HepG2 (cell line): ENCODE measurements at regions not wholly inside any gene's neighbourhood (a gene's known extent, or its start where the extent isn't known, plus 50 kb on each side); places are given as distances from the start of the nearest gene placed in this dataset.

Experiments used
- ATAC-seq: fragments of 200-7000 bp; cut with Tn5 transposase; 3 replicates; pipeline ENCODE4 v1.9.1; 2020; ENCODE audit warnings: mild to moderate bottlenecking, moderate library complexity
- BruUV-seq: library from RNA; stranded (reverse); fragments of 400-500 nt; replicated peaks from 2 replicates; lab custom pipeline; 2021; lab: Mats Ljungman, UMichigan
- CTCF ChIA-PET: fragments of 300-600 bp; formaldehyde crosslinking; extraction: SDS; loops from one replicate; lab custom pipeline; 2021; ENCODE audit warnings: low total read pairs, inconsistent platforms, low intra/inter-chr PET ratio; lab: Yijun Ruan, JAX
- POLR2A ChIA-PET: fragments of 350-600 bp; sonication (Branson Sonifier 250); formaldehyde crosslinking; loops from one replicate; lab custom pipeline; 2020; ENCODE audit warnings: antibody characterized with exemption, inconsistent platforms; lab: Yijun Ruan, JAX
- DNase-seq: peaks from one replicate; pipeline ENCODE4 v3.0.0-alpha.2; 2015; ENCODE audit warnings: low spot score
- FAIRE-seq: peaks from 3 replicates; lab custom pipeline; 2011; peaks lifted over from hg19 to GRCh38; lab: Jason Lieb, UNC
- H2AFZ ChIP-seq: one replicate; pipeline ENCODE4 v1.6.1; 2011; ENCODE audit warnings: low read length, inconsistent platforms
- H3K27ac ChIP-seq: fragments of 300-600 bp; 3 replicates; pipeline ENCODE4 v1.8.0; 2011; ENCODE audit warnings: mixed run types, mild to moderate bottlenecking, mixed read lengths, low read length, inconsistent platforms; ENCODE audit not compliant: insufficient read depth; ENCODE audit errors: extremely low read length
- H3K27me3 ChIP-seq, 2 experiments: fragments of 200-600 bp in 1 of 2; 2 replicates in 1 of 2; 3 replicates in 1 of 2; pipeline versions ENCODE4 v1.6.0 to v1.8.0; 2011; ENCODE audit warnings: low read length in 2 of 2, mild to moderate bottlenecking in 2 of 2, moderate library complexity in 2 of 2, inconsistent platforms in 1 of 2; ENCODE audit not compliant: insufficient read depth in 2 of 2, control insufficient read depth in 1 of 2
- H3K36me3 ChIP-seq, 2 experiments: fragments of 200-600 bp in 1 of 2; replicated peaks in 1 of 2; 2 replicates in 1 of 2; 3 replicates in 1 of 2; pipeline versions ENCODE4 v1.5.1 to v1.8.0; 2011; ENCODE audit warnings: low read length in 2 of 2, inconsistent platforms in 1 of 2; ENCODE audit not compliant: insufficient read depth in 2 of 2, control insufficient read depth in 1 of 2
- H3K4me1 ChIP-seq: 2 replicates; pipeline ENCODE4 v1.5.1; 2012; ENCODE audit warnings: low read length, inconsistent platforms; ENCODE audit not compliant: insufficient read depth
- H3K4me2 ChIP-seq: 2 replicates; pipeline ENCODE4 v1.6.0; 2011; ENCODE audit warnings: low read depth, low read length, inconsistent platforms
- H3K4me3 ChIP-seq, 3 experiments: fragments of 200-600 bp in 1 of 3; sonication (generic), shearing (Covaris generic) in 1 of 3; replicated peaks in 1 of 3; 2 replicates each; pipeline ENCODE4 v1.5.1; 2011 to 2016; ENCODE audit warnings: low read length in 3 of 3, inconsistent platforms in 2 of 3, low read depth in 2 of 3, mild to moderate bottlenecking in 2 of 3, control low read depth in 1 of 3, mixed read lengths in 1 of 3; ENCODE audit not compliant: insufficient read depth in 1 of 3
- H3K79me2 ChIP-seq: one replicate; pipeline ENCODE4 v1.6.1; 2011; ENCODE audit warnings: low read length, inconsistent platforms; ENCODE audit not compliant: insufficient read depth
- H3K9ac ChIP-seq: 2 replicates; pipeline ENCODE4 v1.6.0; 2011; ENCODE audit warnings: mild to moderate bottlenecking, low read depth, low read length, inconsistent platforms; ENCODE audit not compliant: insufficient read depth
- H3K9me3 ChIP-seq: 2 replicates; pipeline ENCODE4 v1.5.1; 2012; ENCODE audit warnings: mild to moderate bottlenecking, low read length
- H4K20me1 ChIP-seq: 2 replicates; pipeline ENCODE4 v1.6.0; 2011; ENCODE audit warnings: inconsistent platforms, mild to moderate bottlenecking, low read length, moderate library complexity; ENCODE audit not compliant: insufficient read depth
- ATAD3A ChIP-seq: sonication (generic); formaldehyde crosslinking; IDR thresholded peaks from 2 replicates; pipeline ENCODE4 v1.4.0; 2020; ENCODE audit warnings: missing genetic modification reagents
- FOXJ3 ChIP-seq: sonication (generic); formaldehyde crosslinking; IDR thresholded peaks from 2 replicates; pipeline ENCODE4 v1.4.0; 2020; ENCODE audit warnings: missing genetic modification reagents, mild to moderate bottlenecking, borderline replicate concordance
- HMG20B ChIP-seq: conservative IDR thresholded peaks from 2 replicates; pipeline ENCODE4 v1.6.1; 2016; ENCODE audit warnings: missing genetic modification reagents, missing compliant biosample characterization
- MBD4 ChIP-seq: IDR thresholded peaks from 2 replicates; pipeline ENCODE4 v1.6.1; 2012; ENCODE audit warnings: low read length, inconsistent platforms, borderline replicate concordance
- RXRA ChIP-seq: sonication (generic); formaldehyde crosslinking; IDR thresholded peaks from 2 replicates; pipeline ENCODE4 v1.5.1; 2020; ENCODE audit warnings: missing genetic modification reagents
- SOX5 ChIP-seq: IDR thresholded peaks from 2 replicates; pipeline ENCODE4 v1.6.1; 2016; ENCODE audit warnings: borderline replicate concordance
- TEAD2 ChIP-seq: sonication (generic); formaldehyde crosslinking; IDR thresholded peaks from 2 replicates; pipeline ENCODE4 v1.9.0; 2021; ENCODE audit warnings: missing genetic modification reagents
- ZNF225 ChIP-seq: sonication (generic); formaldehyde crosslinking; IDR thresholded peaks from 2 replicates; pipeline ENCODE4 v1.4.0; 2020; ENCODE audit warnings: mild to moderate bottlenecking, missing genetic modification reagents
- ZNF775 ChIP-seq: sonication (generic); formaldehyde crosslinking; IDR thresholded peaks from 2 replicates; pipeline ENCODE4 v1.4.0; 2020; ENCODE audit warnings: missing genetic modification reagents, mild to moderate bottlenecking, moderate library complexity, borderline replicate concordance
- WGBS: methylation state at CpG from one replicate; pipeline ENCODE4 v1.1.6; 2017; ENCODE audit warnings: low lambda C conversion rate; 5-methylcytosine and 5-hydroxymethylcytosine counted together
- in situ Hi-C: cut with HindIII; loops from 2 replicates; pipeline ENCODE4 v1.10.0; 2017; ENCODE audit warnings: low pct_unique_long_range_greater_than_20kb; ENCODE audit not compliant: extremely low pct_ligation_motif_present
- intact Hi-C: fragments of 100-400 bp; cut with micrococcal nuclease; formaldehyde crosslinking; loops from one replicate; pipeline ENCODE4 v1.10.0; 2022; ENCODE audit not compliant: unreplicated experiment
- TF ChIP-seq, protein P1 (sequence below): IDR thresholded peaks from 2 replicates; pipeline ENCODE4 v1.6.1; 2016; ENCODE audit warnings: low read depth, borderline replicate concordance
- TF ChIP-seq, protein P2 (sequence below): sonication (generic); formaldehyde crosslinking; IDR thresholded peaks from 2 replicates; pipeline ENCODE4 v1.4.0; 2020; ENCODE audit warnings: missing genetic modification reagents, borderline replicate concordance
- TF ChIP-seq, protein P3 (sequence below): sonication (generic); formaldehyde crosslinking; conservative IDR thresholded peaks from 2 replicates; pipeline ENCODE4 v1.4.0; 2020; ENCODE audit warnings: missing genetic modification reagents
- TF ChIP-seq, protein P4 (sequence below): IDR thresholded peaks from 2 replicates; pipeline ENCODE4 v1.6.1; 2012; ENCODE audit warnings: inconsistent platforms

DNA sequence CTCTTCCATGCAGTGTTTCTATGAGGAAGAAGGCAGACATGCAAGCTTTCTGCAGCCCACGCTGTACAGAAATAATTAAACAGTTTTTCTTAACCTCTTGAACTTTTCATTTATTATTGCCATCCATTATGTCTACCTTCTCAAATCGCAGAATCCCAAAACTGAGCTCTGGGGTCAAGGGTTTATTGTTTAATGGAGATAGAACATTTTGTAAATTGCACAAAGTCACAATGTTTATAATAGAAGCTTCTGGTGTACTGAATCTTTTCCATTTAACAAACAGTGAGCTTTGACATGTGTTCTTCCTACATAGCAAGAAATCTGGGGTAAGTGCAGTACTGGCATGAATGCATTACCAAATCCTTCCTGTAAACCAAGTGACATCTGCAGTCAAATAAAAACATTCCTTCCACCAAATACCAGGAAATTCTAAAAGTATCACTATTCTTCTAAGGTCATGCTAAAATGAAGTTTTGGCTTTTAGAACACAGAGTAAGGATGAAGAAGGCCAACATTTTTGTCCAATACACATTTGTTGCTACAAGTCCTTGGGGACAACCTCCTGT, 385.3 kb upstream of the DDHD1 start:
- H2AFZ ChIP-seq = no peak overlapping the region
- H3K27ac ChIP-seq = no peak overlapping the region
- H3K9me3 ChIP-seq = no peaks in the 10 kb centered on the region
- ATAC-seq = no peak
- TF ChIP-seq, protein P1, sequence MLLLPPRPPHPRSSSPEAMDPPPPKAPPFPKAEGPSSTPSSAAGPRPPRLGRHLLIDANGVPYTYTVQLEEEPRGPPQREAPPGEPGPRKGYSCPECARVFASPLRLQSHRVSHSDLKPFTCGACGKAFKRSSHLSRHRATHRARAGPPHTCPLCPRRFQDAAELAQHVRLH (CRISPR knock-in tag) = no peak
- TF ChIP-seq ATAD3A (no peak), SOX5 (CRISPR knock-in tag) (no peak), MBD4 (no peak), ZNF775 (CRISPR knock-in tag) (no peak), RXRA (no peak), HMG20B (CRISPR knock-in tag) (no peak), TEAD2 (no peak), FOXJ3 (CRISPR knock-in tag) (no peak), ZNF225 (no peak)
- TF ChIP-seq, protein P2, sequence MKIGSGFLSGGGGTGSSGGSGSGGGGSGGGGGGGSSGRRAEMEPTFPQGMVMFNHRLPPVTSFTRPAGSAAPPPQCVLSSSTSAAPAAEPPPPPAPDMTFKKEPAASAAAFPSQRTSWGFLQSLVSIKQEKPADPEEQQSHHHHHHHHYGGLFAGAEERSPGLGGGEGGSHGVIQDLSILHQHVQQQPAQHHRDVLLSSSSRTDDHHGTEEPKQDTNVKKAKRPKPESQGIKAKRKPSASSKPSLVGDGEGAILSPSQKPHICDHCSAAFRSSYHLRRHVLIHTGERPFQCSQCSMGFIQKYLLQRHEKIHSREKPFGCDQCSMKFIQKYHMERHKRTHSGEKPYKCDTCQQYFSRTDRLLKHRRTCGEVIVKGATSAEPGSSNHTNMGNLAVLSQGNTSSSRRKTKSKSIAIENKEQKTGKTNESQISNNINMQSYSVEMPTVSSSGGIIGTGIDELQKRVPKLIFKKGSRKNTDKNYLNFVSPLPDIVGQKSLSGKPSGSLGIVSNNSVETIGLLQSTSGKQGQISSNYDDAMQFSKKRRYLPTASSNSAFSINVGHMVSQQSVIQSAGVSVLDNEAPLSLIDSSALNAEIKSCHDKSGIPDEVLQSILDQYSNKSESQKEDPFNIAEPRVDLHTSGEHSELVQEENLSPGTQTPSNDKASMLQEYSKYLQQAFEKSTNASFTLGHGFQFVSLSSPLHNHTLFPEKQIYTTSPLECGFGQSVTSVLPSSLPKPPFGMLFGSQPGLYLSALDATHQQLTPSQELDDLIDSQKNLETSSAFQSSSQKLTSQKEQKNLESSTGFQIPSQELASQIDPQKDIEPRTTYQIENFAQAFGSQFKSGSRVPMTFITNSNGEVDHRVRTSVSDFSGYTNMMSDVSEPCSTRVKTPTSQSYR = no peak
- TF ChIP-seq, protein P3, sequence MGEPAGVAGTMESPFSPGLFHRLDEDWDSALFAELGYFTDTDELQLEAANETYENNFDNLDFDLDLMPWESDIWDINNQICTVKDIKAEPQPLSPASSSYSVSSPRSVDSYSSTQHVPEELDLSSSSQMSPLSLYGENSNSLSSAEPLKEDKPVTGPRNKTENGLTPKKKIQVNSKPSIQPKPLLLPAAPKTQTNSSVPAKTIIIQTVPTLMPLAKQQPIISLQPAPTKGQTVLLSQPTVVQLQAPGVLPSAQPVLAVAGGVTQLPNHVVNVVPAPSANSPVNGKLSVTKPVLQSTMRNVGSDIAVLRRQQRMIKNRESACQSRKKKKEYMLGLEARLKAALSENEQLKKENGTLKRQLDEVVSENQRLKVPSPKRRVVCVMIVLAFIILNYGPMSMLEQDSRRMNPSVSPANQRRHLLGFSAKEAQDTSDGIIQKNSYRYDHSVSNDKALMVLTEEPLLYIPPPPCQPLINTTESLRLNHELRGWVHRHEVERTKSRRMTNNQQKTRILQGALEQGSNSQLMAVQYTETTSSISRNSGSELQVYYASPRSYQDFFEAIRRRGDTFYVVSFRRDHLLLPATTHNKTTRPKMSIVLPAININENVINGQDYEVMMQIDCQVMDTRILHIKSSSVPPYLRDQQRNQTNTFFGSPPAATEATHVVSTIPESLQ = no peak
- TF ChIP-seq, protein P4, sequence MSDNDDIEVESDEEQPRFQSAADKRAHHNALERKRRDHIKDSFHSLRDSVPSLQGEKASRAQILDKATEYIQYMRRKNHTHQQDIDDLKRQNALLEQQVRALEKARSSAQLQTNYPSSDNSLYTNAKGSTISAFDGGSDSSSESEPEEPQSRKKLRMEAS = no peak
- no peaks in the 10 kb centered on the region for H3K79me2 ChIP-seq
- in situ Hi-C loops (no loop called here), intact Hi-C loops (loop anchor here (2.0 to 10.0 kb wide), 4 partner anchors 106 to 509 kb away; no protein-coding TSS in a partner anchor)
- ChIA-PET POLR2A (interaction anchor here (1.2 to 1.8 kb wide), 2 partner anchors 415 to 815 kb away, joined by 3 to 6 read pairs; no protein-coding TSS in a partner anchor), CTCF (interaction anchor here (0.9 to 1.2 kb wide), 2 partner anchors 106 to 810 kb away, joined by 3 read pairs; no protein-coding TSS in a partner anchor)
- H3K4me2 ChIP-seq = no peak overlapping the region
- 83% methylated on average over 2 of the region's 2 CpGs for WGBS
- FAIRE-seq = no peak
- H3K36me3 ChIP-seq = no peaks in the 10 kb centered on the region
- no peaks in the 10 kb centered on the region for H4K20me1 ChIP-seq
- BruUV-seq = no TSS peak
- no peak overlapping the region for H3K9ac ChIP-seq
- no peak for DNase-seq
- H3K4me3 ChIP-seq = no peak overlapping the region
- no peaks in the 10 kb centered on the region for H3K27me3 ChIP-seq
- peaks cover 15% of the 10 kb centered on the region for H3K4me1 ChIP-seq
